Glutamatergic neuron (in vitro differentiated cells): ENCODE measurements at regions not wholly inside any gene's neighbourhood (a gene's known extent, or its start where the extent isn't known, plus 50 kb on each side); places are given as distances from the start of the nearest gene placed in this dataset.

Experiments
- DNase-seq: peaks from one replicate; pipeline ENCODE4 v3.0.0; 2022
- H3K27ac Mint-ChIP-seq: one replicate; pipeline ENCODE4 v1.8.0; 2020; ENCODE audit warnings: mild to moderate bottlenecking, mixed read lengths, inconsistent platforms; ENCODE audit not compliant: unreplicated experiment
- H3K27me3 Mint-ChIP-seq: one replicate; pipeline ENCODE4 v1.8.0; 2020; ENCODE audit warnings: mild to moderate bottlenecking, moderate library complexity, mixed read lengths, inconsistent platforms; ENCODE audit not compliant: unreplicated experiment
- H3K36me3 Mint-ChIP-seq: one replicate; pipeline ENCODE4 v1.8.0; 2020; ENCODE audit warnings: mild to moderate bottlenecking, mixed read lengths, inconsistent platforms; ENCODE audit not compliant: unreplicated experiment
- H3K4me1 Mint-ChIP-seq: one replicate; pipeline ENCODE4 v1.8.0; 2020; ENCODE audit warnings: mild to moderate bottlenecking, low read depth, mixed read lengths, inconsistent platforms; ENCODE audit not compliant: unreplicated experiment
- H3K4me3 Mint-ChIP-seq: one replicate; pipeline ENCODE4 v1.8.0; 2020; ENCODE audit warnings: mild to moderate bottlenecking, mixed read lengths, inconsistent platforms; ENCODE audit not compliant: unreplicated experiment
- H3K9me3 Mint-ChIP-seq: one replicate; pipeline ENCODE4 v1.8.0; 2020; ENCODE audit warnings: mild to moderate bottlenecking, moderate library complexity, mixed read lengths, inconsistent platforms; ENCODE audit not compliant: unreplicated experiment
- TF ChIP-seq, protein P1 (sequence below): fragments of 200-600 bp; sonication (generic); IDR thresholded peaks from one replicate; pipeline ENCODE4 v1.5.0; 2021; ENCODE audit not compliant: partially characterized antibody, unreplicated experiment

GRCh38 chr10:105989995-105990394, 1174.5 kb downstream of the SORCS1 start:
- no peaks in the 10 kb centered on the region for H3K27me3 Mint-ChIP-seq
- H3K4me3 Mint-ChIP-seq: no peak overlapping the region
- no peaks in the 10 kb centered on the region for H3K9me3 Mint-ChIP-seq
- peaks cover 15% of the 10 kb centered on the region for H3K4me1 Mint-ChIP-seq
- DNase-seq: no peak
- H3K27ac Mint-ChIP-seq: no peak overlapping the region
- H3K36me3 Mint-ChIP-seq: peaks cover 4% of the 10 kb centered on the region
- TF ChIP-seq, protein P1, sequence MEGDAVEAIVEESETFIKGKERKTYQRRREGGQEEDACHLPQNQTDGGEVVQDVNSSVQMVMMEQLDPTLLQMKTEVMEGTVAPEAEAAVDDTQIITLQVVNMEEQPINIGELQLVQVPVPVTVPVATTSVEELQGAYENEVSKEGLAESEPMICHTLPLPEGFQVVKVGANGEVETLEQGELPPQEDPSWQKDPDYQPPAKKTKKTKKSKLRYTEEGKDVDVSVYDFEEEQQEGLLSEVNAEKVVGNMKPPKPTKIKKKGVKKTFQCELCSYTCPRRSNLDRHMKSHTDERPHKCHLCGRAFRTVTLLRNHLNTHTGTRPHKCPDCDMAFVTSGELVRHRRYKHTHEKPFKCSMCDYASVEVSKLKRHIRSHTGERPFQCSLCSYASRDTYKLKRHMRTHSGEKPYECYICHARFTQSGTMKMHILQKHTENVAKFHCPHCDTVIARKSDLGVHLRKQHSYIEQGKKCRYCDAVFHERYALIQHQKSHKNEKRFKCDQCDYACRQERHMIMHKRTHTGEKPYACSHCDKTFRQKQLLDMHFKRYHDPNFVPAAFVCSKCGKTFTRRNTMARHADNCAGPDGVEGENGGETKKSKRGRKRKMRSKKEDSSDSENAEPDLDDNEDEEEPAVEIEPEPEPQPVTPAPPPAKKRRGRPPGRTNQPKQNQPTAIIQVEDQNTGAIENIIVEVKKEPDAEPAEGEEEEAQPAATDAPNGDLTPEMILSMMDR: no peak

GRCh38 chr10:105988848-105989247, 1175.7 kb downstream of the SORCS1 start:
- peaks cover 22% of the 10 kb centered on the region for H3K4me1 Mint-ChIP-seq
- no peak overlapping the region for H3K27ac Mint-ChIP-seq
- TF ChIP-seq, protein P1: no peak
- no peak for DNase-seq
- H3K9me3 Mint-ChIP-seq: no peaks in the 10 kb centered on the region
- peaks cover 4% of the 10 kb centered on the region for H3K36me3 Mint-ChIP-seq
- peaks cover 6% of the 10 kb centered on the region for H3K27me3 Mint-ChIP-seq
- no peak overlapping the region for H3K4me3 Mint-ChIP-seq

DNA sequence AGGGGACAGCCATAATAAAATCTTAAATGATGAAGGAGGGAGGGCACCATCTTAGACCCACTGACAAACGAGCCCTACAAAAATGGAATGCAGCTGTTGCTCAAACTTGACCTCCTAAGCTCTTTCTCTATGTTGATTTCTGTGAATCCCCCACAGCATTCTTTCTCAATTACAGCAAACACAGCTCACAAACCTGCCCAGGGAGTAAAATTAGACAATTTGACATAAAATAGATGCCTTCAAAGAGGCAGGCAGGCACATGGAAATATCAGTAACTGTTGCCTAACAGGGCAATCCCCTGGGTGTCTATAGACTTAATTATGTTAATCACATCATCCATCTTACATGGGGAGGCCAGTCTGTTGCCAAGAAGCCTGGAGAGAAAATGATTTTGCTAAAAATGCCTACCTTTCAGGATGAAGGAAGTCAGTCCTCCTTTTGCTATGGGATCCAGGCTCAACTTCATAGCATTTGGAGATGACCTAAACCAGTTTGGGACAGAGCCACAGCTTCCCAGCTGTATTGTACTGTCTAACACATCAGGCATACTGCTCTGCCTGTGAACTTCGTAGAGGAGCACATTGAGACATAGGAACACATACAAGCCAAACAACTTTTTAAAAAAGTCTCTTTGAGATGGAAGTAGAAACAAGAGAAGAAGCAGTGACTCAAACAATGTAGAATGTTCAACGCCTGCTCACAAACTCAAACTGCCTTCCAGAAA, 1177.4 kb downstream of the SORCS1 start:
- H3K9me3 Mint-ChIP-seq: no peaks in the 10 kb centered on the region
- TF ChIP-seq, protein P1: no peak
- H3K4me1 Mint-ChIP-seq: peaks cover 22% of the 10 kb centered on the region
- no peak overlapping the region for H3K27ac Mint-ChIP-seq
- peaks cover 6% of the 10 kb centered on the region for H3K27me3 Mint-ChIP-seq
- H3K4me3 Mint-ChIP-seq: no peak overlapping the region
- peaks cover 4% of the 10 kb centered on the region for H3K36me3 Mint-ChIP-seq
- no peak for DNase-seq

DNA sequence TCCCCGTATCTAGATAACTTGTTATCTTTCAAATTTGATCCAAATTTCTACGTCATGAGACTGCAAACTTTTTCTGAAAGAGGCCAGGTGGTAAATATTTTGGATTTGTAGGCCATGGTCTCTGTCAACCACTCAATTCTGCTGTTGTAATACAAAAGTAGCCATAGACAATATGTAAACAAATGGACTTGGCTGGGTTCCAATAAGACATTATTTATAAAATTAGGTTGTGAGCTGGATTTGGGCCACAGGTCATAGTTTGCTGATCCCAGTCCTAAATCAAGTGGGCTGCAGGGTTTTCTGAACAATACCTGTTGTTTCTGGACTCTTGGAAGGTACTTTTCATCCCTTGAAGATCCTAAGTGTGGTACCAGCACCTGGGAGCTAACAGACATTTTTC, 1178.0 kb downstream of the SORCS1 start:
- no peak for DNase-seq
- H3K9me3 Mint-ChIP-seq: no peaks in the 10 kb centered on the region
- no peak overlapping the region for H3K4me3 Mint-ChIP-seq
- TF ChIP-seq, protein P1: no peak
- H3K27ac Mint-ChIP-seq: no peak overlapping the region
- peaks cover 4% of the 10 kb centered on the region for H3K36me3 Mint-ChIP-seq
- peaks cover 6% of the 10 kb centered on the region for H3K27me3 Mint-ChIP-seq
- H3K4me1 Mint-ChIP-seq: peaks cover 22% of the 10 kb centered on the region

- Mint-ChIP-seq H3K27me3 (peaks cover 6% of the 10 kb centered on the region), H3K9me3 (no peaks in the 10 kb centered on the region), H3K36me3 (no peaks in the 10 kb centered on the region), H3K27ac (no peak overlapping the region), H3K4me3 (no peak overlapping the region), H3K4me1 (peaks cover 18% of the 10 kb centered on the region)
- no peak for DNase-seq
- TF ChIP-seq, protein P1: no peak
These were observed 1181.8 kb downstream of the SORCS1 start for GRCh38 chr10:105982735-105983134.
